HEK293 (cell line): ENCODE measurements at regions not wholly inside any gene's neighbourhood (a gene's known extent, or its start where the extent isn't known, plus 50 kb on each side); places are given as distances from the start of the nearest gene placed in this dataset.

ENCODE experiments used
- EGR2 ChIP-seq: fragments of 450-650 bp; formaldehyde crosslinking; IDR thresholded peaks from 2 replicates; pipeline ENCODE4 v1.5.1; 2016; ENCODE audit warnings: low read depth, missing biosample characterization, missing genetic modification characterization
- IKZF3 ChIP-seq: fragments of 450-650 bp; IDR thresholded peaks from 2 replicates; pipeline ENCODE4 v1.5.0; 2018; ENCODE audit warnings: missing biosample characterization, mild to moderate bottlenecking, missing genetic modification characterization, moderate library complexity
- KLF16 ChIP-seq: fragments of 450-650 bp; formaldehyde crosslinking; IDR thresholded peaks from 2 replicates; pipeline ENCODE4 v1.5.1; 2017; ENCODE audit warnings: missing biosample characterization, missing genetic modification characterization
- REPIN1 ChIP-seq: fragments of 450-650 bp; formaldehyde crosslinking; IDR thresholded peaks from 2 replicates; pipeline ENCODE4 v1.5.1; 2017; ENCODE audit warnings: missing biosample characterization, missing genetic modification characterization, low read depth
- SETDB1 ChIP-seq: IDR thresholded peaks from one replicate; pipeline ENCODE4 v1.6.1; 2017; ENCODE audit warnings: mild to moderate bottlenecking, low read length, moderate library complexity, mixed read lengths; ENCODE audit not compliant: insufficient read length
- YY2 ChIP-seq: fragments of 450-650 bp; formaldehyde crosslinking; IDR thresholded peaks from 2 replicates; pipeline ENCODE4 v1.5.1; 2016; ENCODE audit warnings: missing biosample characterization, missing genetic modification characterization
- ZBTB10 ChIP-seq: fragments of 450-650 bp; formaldehyde crosslinking; IDR thresholded peaks from 2 replicates; pipeline ENCODE4 v1.5.1; 2016; ENCODE audit warnings: missing biosample characterization, missing genetic modification characterization
- ZBTB17 ChIP-seq: fragments of 450-650 bp; formaldehyde crosslinking; IDR thresholded peaks from 2 replicates; pipeline ENCODE4 v1.5.1; 2016; ENCODE audit warnings: missing biosample characterization, missing genetic modification characterization
- ZEB2 ChIP-seq: fragments of 450-650 bp; formaldehyde crosslinking; IDR thresholded peaks from 2 replicates; pipeline ENCODE4 v1.5.1; 2016; ENCODE audit warnings: missing biosample characterization, missing genetic modification characterization
- ZFP3 ChIP-seq: fragments of 450-650 bp; formaldehyde crosslinking; IDR thresholded peaks from 2 replicates; pipeline ENCODE4 v1.5.1; 2016; ENCODE audit warnings: low read depth, missing biosample characterization, missing genetic modification characterization
- ZFP69B ChIP-seq: fragments of 450-650 bp; formaldehyde crosslinking; IDR thresholded peaks from 2 replicates; pipeline ENCODE4 v1.5.1; 2016; ENCODE audit warnings: missing biosample characterization, missing genetic modification characterization
- ZNF155 ChIP-seq: fragments of 450-650 bp; formaldehyde crosslinking; IDR thresholded peaks from 2 replicates; pipeline ENCODE4 v1.5.1; 2016; ENCODE audit warnings: missing biosample characterization, missing genetic modification characterization
- ZNF169 ChIP-seq: fragments of 450-650 bp; formaldehyde crosslinking; IDR thresholded peaks from 2 replicates; pipeline ENCODE4 v1.5.1; 2016; ENCODE audit warnings: missing biosample characterization, missing genetic modification characterization
- ZNF174 ChIP-seq: fragments of 450-650 bp; formaldehyde crosslinking; IDR thresholded peaks from 2 replicates; pipeline ENCODE4 v1.5.0; 2017; ENCODE audit warnings: missing biosample characterization, mild to moderate bottlenecking, missing genetic modification characterization
- ZNF175 ChIP-seq: fragments of 450-650 bp; formaldehyde crosslinking; IDR thresholded peaks from 2 replicates; pipeline ENCODE4 v1.5.1; 2016; ENCODE audit warnings: missing biosample characterization, missing genetic modification characterization
- ZNF18 ChIP-seq: fragments of 450-650 bp; formaldehyde crosslinking; IDR thresholded peaks from 2 replicates; pipeline ENCODE4 v1.5.1; 2016; ENCODE audit warnings: missing biosample characterization, missing genetic modification characterization
- ZNF366 ChIP-seq: fragments of 450-650 bp; formaldehyde crosslinking; conservative IDR thresholded peaks from 2 replicates; pipeline ENCODE4 v1.5.1; 2016; ENCODE audit warnings: missing biosample characterization, missing genetic modification characterization
- ZNF514 ChIP-seq: fragments of 450-650 bp; formaldehyde crosslinking; IDR thresholded peaks from 2 replicates; pipeline ENCODE4 v1.5.1; 2016; ENCODE audit warnings: missing biosample characterization, missing genetic modification characterization
- ZXDB ChIP-seq: fragments of 450-650 bp; formaldehyde crosslinking; IDR thresholded peaks from 2 replicates; pipeline ENCODE4 v1.5.1; 2016; ENCODE audit warnings: missing biosample characterization, missing genetic modification characterization
- TF ChIP-seq, protein P1 (sequence below): fragments of 450-650 bp; formaldehyde crosslinking; IDR thresholded peaks from 2 replicates; pipeline ENCODE4 v1.5.1; 2017; ENCODE audit warnings: missing biosample characterization, missing genetic modification characterization
- TF ChIP-seq, protein P2 (sequence below): fragments of 450-650 bp; formaldehyde crosslinking; conservative IDR thresholded peaks from 2 replicates; pipeline ENCODE4 v1.5.1; 2016; ENCODE audit warnings: low read depth, missing biosample characterization, missing genetic modification characterization
- TF ChIP-seq, protein P3 (sequence below): fragments of 450-650 bp; formaldehyde crosslinking; IDR thresholded peaks from 2 replicates; pipeline ENCODE4 v1.5.1; 2016; ENCODE audit warnings: missing biosample characterization, missing genetic modification characterization
- TF ChIP-seq, protein P4 (sequence below): fragments of 450-650 bp; formaldehyde crosslinking; conservative IDR thresholded peaks from 2 replicates; pipeline ENCODE4 v1.5.1; 2016; ENCODE audit warnings: low read depth, missing biosample characterization, missing genetic modification characterization

DNA sequence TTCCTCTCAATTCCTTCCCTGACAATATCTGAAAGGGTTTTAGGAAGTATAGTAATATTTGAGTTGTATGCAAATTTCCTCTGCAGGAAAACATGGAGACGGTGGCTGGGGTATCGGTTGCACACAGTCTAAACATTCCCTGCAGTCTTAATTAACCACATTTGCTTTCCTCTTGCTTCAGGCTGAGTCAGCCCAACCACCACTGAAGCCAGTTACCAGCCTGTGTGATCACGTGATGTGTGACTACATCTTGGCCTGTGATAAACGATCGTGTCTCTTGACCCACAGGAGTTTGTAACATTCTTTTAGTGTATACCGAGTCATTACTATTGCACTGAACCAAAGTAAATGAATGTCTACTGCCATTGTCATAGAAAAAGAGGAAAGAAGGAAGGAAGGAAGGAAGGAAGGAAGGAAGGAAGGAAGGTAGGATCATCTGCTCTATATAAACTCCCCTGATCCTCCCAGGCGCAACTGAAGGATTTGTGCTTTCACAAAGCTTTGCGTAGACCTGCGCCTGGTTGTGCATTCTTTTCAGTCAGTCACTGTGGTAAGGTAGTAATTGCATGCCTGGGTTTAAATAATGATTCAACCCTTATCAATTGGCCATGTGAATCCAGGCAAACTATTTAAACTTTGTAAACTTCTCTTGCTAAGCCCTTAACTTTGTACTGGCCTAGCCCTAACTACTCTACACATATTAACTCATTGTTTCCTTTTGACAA lies 280.6 kb upstream of the SALL1 start (continued):
- no peak for TF ChIP-seq ZNF155 (tag by site-specific recombination)
- no peak for TF ChIP-seq REPIN1 (tag by site-specific recombination)
- TF ChIP-seq, protein P1, sequence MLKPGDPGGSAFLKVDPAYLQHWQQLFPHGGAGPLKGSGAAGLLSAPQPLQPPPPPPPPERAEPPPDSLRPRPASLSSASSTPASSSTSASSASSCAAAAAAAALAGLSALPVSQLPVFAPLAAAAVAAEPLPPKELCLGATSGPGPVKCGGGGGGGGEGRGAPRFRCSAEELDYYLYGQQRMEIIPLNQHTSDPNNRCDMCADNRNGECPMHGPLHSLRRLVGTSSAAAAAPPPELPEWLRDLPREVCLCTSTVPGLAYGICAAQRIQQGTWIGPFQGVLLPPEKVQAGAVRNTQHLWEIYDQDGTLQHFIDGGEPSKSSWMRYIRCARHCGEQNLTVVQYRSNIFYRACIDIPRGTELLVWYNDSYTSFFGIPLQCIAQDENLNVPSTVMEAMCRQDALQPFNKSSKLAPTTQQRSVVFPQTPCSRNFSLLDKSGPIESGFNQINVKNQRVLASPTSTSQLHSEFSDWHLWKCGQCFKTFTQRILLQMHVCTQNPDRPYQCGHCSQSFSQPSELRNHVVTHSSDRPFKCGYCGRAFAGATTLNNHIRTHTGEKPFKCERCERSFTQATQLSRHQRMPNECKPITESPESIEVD (tag by site-specific recombination): no peak
- TF ChIP-seq ZNF366 (tag by site-specific recombination): peak; percentile 99
- TF ChIP-seq, protein P2, sequence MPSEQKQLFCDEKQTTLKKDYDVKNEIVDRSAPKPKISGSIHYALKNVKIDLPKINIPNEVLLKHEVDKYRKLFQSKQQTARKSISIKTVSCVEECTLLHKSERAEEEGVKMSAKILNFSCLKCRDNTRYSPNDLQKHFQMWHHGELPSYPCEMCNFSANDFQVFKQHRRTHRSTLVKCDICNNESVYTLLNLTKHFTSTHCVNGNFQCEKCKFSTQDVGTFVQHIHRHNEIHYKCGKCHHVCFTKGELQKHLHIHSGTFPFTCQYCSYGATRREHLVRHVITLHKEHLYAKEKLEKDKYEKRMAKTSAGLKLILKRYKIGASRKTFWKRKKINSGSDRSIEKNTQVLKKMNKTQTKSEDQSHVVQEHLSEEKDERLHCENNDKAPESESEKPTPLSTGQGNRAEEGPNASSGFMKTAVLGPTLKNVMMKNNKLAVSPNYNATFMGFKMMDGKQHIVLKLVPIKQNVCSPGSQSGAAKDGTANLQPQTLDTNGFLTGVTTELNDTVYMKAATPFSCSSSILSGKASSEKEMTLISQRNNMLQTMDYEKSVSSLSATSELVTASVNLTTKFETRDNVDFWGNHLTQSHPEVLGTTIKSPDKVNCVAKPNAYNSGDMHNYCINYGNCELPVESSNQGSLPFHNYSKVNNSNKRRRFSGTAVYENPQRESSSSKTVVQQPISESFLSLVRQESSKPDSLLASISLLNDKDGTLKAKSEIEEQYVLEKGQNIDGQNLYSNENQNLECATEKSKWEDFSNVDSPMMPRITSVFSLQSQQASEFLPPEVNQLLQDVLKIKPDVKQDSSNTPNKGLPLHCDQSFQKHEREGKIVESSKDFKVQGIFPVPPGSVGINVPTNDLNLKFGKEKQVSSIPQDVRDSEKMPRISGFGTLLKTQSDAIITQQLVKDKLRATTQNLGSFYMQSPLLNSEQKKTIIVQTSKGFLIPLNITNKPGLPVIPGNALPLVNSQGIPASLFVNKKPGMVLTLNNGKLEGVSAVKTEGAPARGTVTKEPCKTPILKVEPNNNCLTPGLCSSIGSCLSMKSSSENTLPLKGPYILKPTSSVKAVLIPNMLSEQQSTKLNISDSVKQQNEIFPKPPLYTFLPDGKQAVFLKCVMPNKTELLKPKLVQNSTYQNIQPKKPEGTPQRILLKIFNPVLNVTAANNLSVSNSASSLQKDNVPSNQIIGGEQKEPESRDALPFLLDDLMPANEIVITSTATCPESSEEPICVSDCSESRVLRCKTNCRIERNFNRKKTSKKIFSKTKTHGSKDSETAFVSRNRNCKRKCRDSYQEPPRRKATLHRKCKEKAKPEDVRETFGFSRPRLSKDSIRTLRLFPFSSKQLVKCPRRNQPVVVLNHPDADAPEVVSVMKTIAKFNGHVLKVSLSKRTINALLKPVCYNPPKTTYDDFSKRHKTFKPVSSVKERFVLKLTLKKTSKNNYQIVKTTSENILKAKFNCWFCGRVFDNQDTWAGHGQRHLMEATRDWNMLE (tag by site-specific recombination): peak; percentile 30; the same call in 1 of the 2 replicates
- TF ChIP-seq ZBTB17 (tag by site-specific recombination): peak; percentile 48; the same call in 1 of the 2 replicates
- TF ChIP-seq ZNF514 (tag by site-specific recombination): no peak
- TF ChIP-seq IKZF3 (tag by site-specific recombination): peak; percentile 54; the same call in 1 of the 2 replicates
- no peak for TF ChIP-seq ZNF174
- no peak for TF ChIP-seq SETDB1
- TF ChIP-seq, protein P3, sequence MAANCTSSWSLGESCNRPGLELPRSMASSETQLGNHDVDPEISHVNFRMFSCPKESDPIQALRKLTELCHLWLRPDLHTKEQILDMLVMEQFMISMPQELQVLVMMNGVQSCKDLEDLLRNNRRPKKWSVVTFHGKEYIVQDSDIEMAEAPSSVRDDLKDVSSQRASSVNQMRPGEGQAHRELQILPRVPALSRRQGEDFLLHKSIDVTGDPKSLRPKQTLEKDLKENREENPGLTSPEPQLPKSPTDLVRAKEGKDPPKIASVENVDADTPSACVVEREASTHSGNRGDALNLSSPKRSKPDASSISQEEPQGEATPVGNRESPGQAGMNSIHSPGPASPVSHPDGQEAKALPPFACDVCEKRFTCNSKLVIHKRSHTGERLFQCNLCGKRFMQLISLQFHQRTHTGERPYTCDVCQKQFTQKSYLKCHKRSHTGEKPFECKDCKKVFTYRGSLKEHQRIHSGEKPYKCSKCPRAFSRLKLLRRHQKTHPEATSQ (tag by site-specific recombination): no peak
- no peak for TF ChIP-seq EGR2 (tag by site-specific recombination)
- TF ChIP-seq, protein P4, sequence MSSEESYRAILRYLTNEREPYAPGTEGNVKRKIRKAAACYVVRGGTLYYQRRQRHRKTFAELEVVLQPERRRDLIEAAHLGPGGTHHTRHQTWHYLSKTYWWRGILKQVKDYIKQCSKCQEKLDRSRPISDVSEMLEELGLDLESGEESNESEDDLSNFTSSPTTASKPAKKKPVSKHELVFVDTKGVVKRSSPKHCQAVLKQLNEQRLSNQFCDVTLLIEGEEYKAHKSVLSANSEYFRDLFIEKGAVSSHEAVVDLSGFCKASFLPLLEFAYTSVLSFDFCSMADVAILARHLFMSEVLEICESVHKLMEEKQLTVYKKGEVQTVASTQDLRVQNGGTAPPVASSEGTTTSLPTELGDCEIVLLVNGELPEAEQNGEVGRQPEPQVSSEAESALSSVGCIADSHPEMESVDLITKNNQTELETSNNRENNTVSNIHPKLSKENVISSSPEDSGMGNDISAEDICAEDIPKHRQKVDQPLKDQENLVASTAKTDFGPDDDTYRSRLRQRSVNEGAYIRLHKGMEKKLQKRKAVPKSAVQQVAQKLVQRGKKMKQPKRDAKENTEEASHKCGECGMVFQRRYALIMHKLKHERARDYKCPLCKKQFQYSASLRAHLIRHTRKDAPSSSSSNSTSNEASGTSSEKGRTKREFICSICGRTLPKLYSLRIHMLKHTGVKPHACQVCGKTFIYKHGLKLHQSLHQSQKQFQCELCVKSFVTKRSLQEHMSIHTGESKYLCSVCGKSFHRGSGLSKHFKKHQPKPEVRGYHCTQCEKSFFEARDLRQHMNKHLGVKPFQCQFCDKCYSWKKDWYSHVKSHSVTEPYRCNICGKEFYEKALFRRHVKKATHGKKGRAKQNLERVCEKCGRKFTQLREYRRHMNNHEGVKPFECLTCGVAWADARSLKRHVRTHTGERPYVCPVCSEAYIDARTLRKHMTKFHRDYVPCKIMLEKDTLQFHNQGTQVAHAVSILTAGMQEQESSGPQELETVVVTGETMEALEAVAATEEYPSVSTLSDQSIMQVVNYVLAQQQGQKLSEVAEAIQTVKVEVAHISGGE: no peak
- TF ChIP-seq YY2: 0 out of 2 replicates have a peak, but pooled peaks have one; percentile 18
- no peak; the same call in 1 of the 2 replicates for TF ChIP-seq ZNF18
- peak; percentile 65 for TF ChIP-seq ZEB2 (tag by site-specific recombination)
- no peak for TF ChIP-seq ZNF169
- no peak for TF ChIP-seq ZNF175 (tag by site-specific recombination)
- TF ChIP-seq ZFP3 (tag by site-specific recombination): no peak
- no peak for TF ChIP-seq ZBTB10 (tag by site-specific recombination)
- no peak for TF ChIP-seq KLF16 (tag by site-specific recombination)
- TF ChIP-seq ZFP69B (tag by site-specific recombination): no peak
- TF ChIP-seq ZXDB (tag by site-specific recombination): peak; percentile 53
